H9 (cell line): ENCODE measurements at regions not wholly inside any gene's neighbourhood (a gene's known extent, or its start where the extent isn't known, plus 50 kb on each side); places are given as distances from the start of the nearest gene placed in this dataset.

Experiments used
- DNase-seq: peaks from one replicate; pipeline ENCODE4 v3.0.0-alpha.2; 2017
- H2AFZ ChIP-seq: one replicate; pipeline ENCODE4 v1.6.1; 2013; ENCODE audit warnings: mild to moderate bottlenecking, low read length, control low read depth, moderate library complexity
- H2AK5ac ChIP-seq: 2 replicates; pipeline ENCODE4 v1.6.1; 2013; ENCODE audit warnings: low read length, control low read depth, mixed read lengths; ENCODE audit not compliant: insufficient read length
- H2BK120ac ChIP-seq: one replicate; pipeline ENCODE4 v1.6.1; 2013; ENCODE audit warnings: low read depth, mild to moderate bottlenecking, low read length, control low read depth, inconsistent platforms; ENCODE audit not compliant: poor library complexity, severe bottlenecking
- H2BK12ac ChIP-seq: 2 replicates; pipeline ENCODE4 v1.6.1; 2013; ENCODE audit warnings: low read length, control low read depth, mixed read lengths, low read depth; ENCODE audit not compliant: insufficient read length
- H2BK15ac ChIP-seq: 2 replicates; pipeline ENCODE4 v1.6.1; 2013; ENCODE audit warnings: low read depth, low read length, control low read depth
- H2BK20ac ChIP-seq: one replicate; pipeline ENCODE4 v1.6.1; 2013; ENCODE audit warnings: low read depth, mild to moderate bottlenecking, low read length, control low read depth, inconsistent platforms; ENCODE audit not compliant: poor library complexity, severe bottlenecking
- H2BK5ac ChIP-seq: 2 replicates; pipeline ENCODE4 v1.6.1; 2013; ENCODE audit warnings: low read length, control low read depth, mixed read lengths; ENCODE audit not compliant: insufficient read length
- H3K14ac ChIP-seq: 2 replicates; pipeline ENCODE4 v1.6.1; 2013; ENCODE audit warnings: low read length, control low read depth; ENCODE audit not compliant: insufficient read depth
- H3K18ac ChIP-seq: 2 replicates; pipeline ENCODE4 v1.6.1; 2013; ENCODE audit warnings: low read depth, mild to moderate bottlenecking, mixed read lengths, low read length, control low read depth; ENCODE audit not compliant: insufficient read length
- H3K23ac ChIP-seq: 2 replicates; pipeline ENCODE4 v1.6.1; 2013; ENCODE audit warnings: low read length, control low read depth, mixed read lengths, low read depth; ENCODE audit not compliant: insufficient read length
- H3K23me2 ChIP-seq: 2 replicates; pipeline ENCODE4 v1.6.1; 2013; ENCODE audit warnings: low read depth, mild to moderate bottlenecking, mixed read lengths, low read length, control low read depth; ENCODE audit not compliant: insufficient read length, poor library complexity, severe bottlenecking
- H3K27ac ChIP-seq: 2 replicates; pipeline ENCODE4 v1.5.1; 2013; ENCODE audit warnings: low read length, control low read depth, mixed read lengths, low read depth; ENCODE audit not compliant: insufficient read length
- H3K27me3 ChIP-seq: 2 replicates; pipeline ENCODE4 v1.6.1; 2013; ENCODE audit warnings: low read length, control low read depth, inconsistent platforms; ENCODE audit not compliant: insufficient read depth
- H3K4ac ChIP-seq: 2 replicates; pipeline ENCODE4 v1.6.1; 2013; ENCODE audit warnings: low read depth, mild to moderate bottlenecking, control low read depth, inconsistent platforms, low read length, moderate library complexity
- H3K4me1 ChIP-seq: 2 replicates; pipeline ENCODE4 v1.6.1; 2013; ENCODE audit warnings: low read length, control low read depth, inconsistent platforms; ENCODE audit not compliant: insufficient read depth
- H3K4me2 ChIP-seq: 2 replicates; pipeline ENCODE4 v1.6.1; 2013; ENCODE audit warnings: low read length, control low read depth, mixed read lengths; ENCODE audit not compliant: insufficient read length, insufficient read depth
- H3K56ac ChIP-seq: 2 replicates; pipeline ENCODE4 v1.6.1; 2013; ENCODE audit warnings: low read depth, mild to moderate bottlenecking, mixed read lengths, low read length, control low read depth; ENCODE audit not compliant: insufficient read length
- H3K79me1 ChIP-seq: 2 replicates; pipeline ENCODE4 v1.6.1; 2013; ENCODE audit warnings: low read depth, mild to moderate bottlenecking, moderate library complexity, low read length, control low read depth, inconsistent platforms; ENCODE audit not compliant: insufficient read depth, poor library complexity, severe bottlenecking
- H3K79me2 ChIP-seq: 2 replicates; pipeline ENCODE4 v1.6.1; 2013; ENCODE audit warnings: low read length, control low read depth, inconsistent platforms; ENCODE audit not compliant: insufficient read depth
- H3K9ac ChIP-seq: 2 replicates; pipeline ENCODE4 v1.6.1; 2013; ENCODE audit warnings: low read length, control low read depth, mixed read lengths; ENCODE audit not compliant: insufficient read length; ENCODE audit errors: extremely low read depth
- H3K9me3 ChIP-seq: one replicate; pipeline ENCODE4 v1.6.1; 2013; ENCODE audit warnings: low read depth, low read length, inconsistent platforms; ENCODE audit not compliant: control insufficient read depth
- H3T11ph ChIP-seq: one replicate; pipeline ENCODE4 v1.6.1; 2013; ENCODE audit warnings: mild to moderate bottlenecking, low read length, control low read depth, inconsistent platforms
- H4K20me1 ChIP-seq: one replicate; pipeline ENCODE4 v1.6.1; 2013; ENCODE audit not compliant: control insufficient read depth, insufficient read length, insufficient read depth
- H4K5ac ChIP-seq: 2 replicates; pipeline ENCODE4 v1.6.1; 2013; ENCODE audit warnings: low read depth, mild to moderate bottlenecking, mixed read lengths, low read length, control low read depth; ENCODE audit not compliant: insufficient read length
- H4K8ac ChIP-seq: replicated peaks from 2 replicates; pipeline ENCODE4 v1.6.1; 2013; ENCODE audit warnings: low read length, control low read depth, mixed read lengths, low read depth; ENCODE audit not compliant: insufficient read length
- H4K91ac ChIP-seq: 2 replicates; pipeline ENCODE4 v1.6.1; 2013; ENCODE audit warnings: low read depth, mild to moderate bottlenecking, moderate library complexity, mixed read lengths, low read length, control low read depth; ENCODE audit not compliant: insufficient read length
- H3K27ac Mint-ChIP-seq, 3 experiments: 2 replicates in 2 of 3; 3 replicates in 1 of 3; pipeline ENCODE4 v1.8.0; 2020 to 2021; ENCODE audit warnings: mixed read lengths in 3 of 3, mild to moderate bottlenecking in 1 of 3, moderate library complexity in 1 of 3
- H3K27me3 Mint-ChIP-seq: 2 replicates; pipeline ENCODE4 v1.8.0; 2021; ENCODE audit warnings: low read depth, mild to moderate bottlenecking, moderate library complexity, mixed read lengths
- H3K36me3 Mint-ChIP-seq, 3 experiments: 2 replicates in 2 of 3; 3 replicates in 1 of 3; pipeline ENCODE4 v1.8.0; 2020 to 2021; ENCODE audit warnings: low read depth in 3 of 3, mixed read lengths in 3 of 3; ENCODE audit not compliant: insufficient read depth in 1 of 3
- H3K4me1 Mint-ChIP-seq, 2 experiments: 2 replicates each; pipeline ENCODE4 v1.8.0; 2020; ENCODE audit warnings: mixed read lengths in 2 of 2
- H3K4me3 Mint-ChIP-seq, 2 experiments: 2 replicates in 1 of 2; 3 replicates in 1 of 2; pipeline ENCODE4 v1.8.0; 2020 to 2021; ENCODE audit warnings: mild to moderate bottlenecking in 2 of 2, mixed read lengths in 2 of 2, moderate library complexity in 1 of 2
- H3K9me3 Mint-ChIP-seq, 2 experiments: 2 replicates in 1 of 2; 3 replicates in 1 of 2; pipeline ENCODE4 v1.8.0; 2020; ENCODE audit warnings: mild to moderate bottlenecking in 2 of 2, mixed read lengths in 2 of 2, moderate library complexity in 1 of 2
- whole genome bisulfite sequencing: extraction: QIAGEN DNeasy Blood & Tissue Kit; methylation state at CpG from one replicate; pipeline ENCODE4 v1.1.7; 2013; ENCODE audit warnings: missing lambda C conversion rate, low lambda C conversion rate, mixed read lengths; ENCODE audit not compliant: insufficient read length; ENCODE audit errors: extremely low coverage; 5-methylcytosine and 5-hydroxymethylcytosine counted together
- TF ChIP-seq, protein P1 (sequence below): fragments of 200-600 bp; sonication (generic); conservative IDR thresholded peaks from 3 replicates; pipeline ENCODE4 v1.8.0; 2021; ENCODE audit warnings: antibody characterized with exemption, mild to moderate bottlenecking

DNA sequence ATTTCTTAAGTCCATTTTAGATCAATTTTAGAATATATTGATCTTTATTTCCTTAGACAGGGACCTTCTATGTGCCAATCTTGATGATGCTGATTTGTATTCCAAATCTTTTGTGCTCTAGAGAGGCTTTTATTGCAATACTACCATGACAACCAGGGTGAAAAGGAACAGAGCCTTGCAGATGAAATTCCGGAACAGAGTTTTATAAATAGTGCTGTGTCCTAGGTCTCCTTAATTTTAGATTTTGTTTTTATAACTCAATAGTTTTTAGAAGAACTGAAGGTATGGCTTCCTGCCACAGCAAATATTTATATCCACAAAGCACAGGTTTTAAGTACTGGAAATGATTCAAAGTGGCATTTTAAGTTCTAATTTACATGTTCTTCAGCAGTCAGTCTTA lies 160.2 kb downstream of the PMAIP1 start:
- H2BK120ac ChIP-seq = no peak overlapping the region
- H2BK15ac ChIP-seq = no peak overlapping the region
- no peak overlapping the region for H2BK20ac ChIP-seq
- Mint-ChIP-seq H3K4me1 (peaks cover 0 to 2% of the 10 kb centered on the region in 2 experiments; a peak in 1 of 4 replicates), H3K27me3 (no peaks in the 10 kb centered on the region), H3K27ac (no peak overlapping the region), H3K9me3 (peaks cover 7 to 23% of the 10 kb centered on the region in 2 experiments; a peak in 4 of 5 replicates), H3K4me3 (no peak overlapping the region), H3K36me3 (peaks cover 3 to 18% (median 6%) of the 10 kb centered on the region in 3 experiments)
- H3K9ac ChIP-seq = no peak overlapping the region
- no peak overlapping the region for H3K56ac ChIP-seq
- H3K27me3 ChIP-seq = no peaks in the 10 kb centered on the region
- WGBS = no CpG with 5 or more reads among the region's 1 CpG
- H4K20me1 ChIP-seq = no peaks in the 10 kb centered on the region
- H3K4ac ChIP-seq = no peak overlapping the region
- H3K79me1 ChIP-seq = no peaks in the 10 kb centered on the region
- no peak for DNase-seq
- H3K14ac ChIP-seq = no peak overlapping the region
- H3K23me2 ChIP-seq = no peaks in the 10 kb centered on the region
- no peak overlapping the region for H3K23ac ChIP-seq
- H2AFZ ChIP-seq = no peak overlapping the region
- H2BK5ac ChIP-seq = no peak overlapping the region
- no peak overlapping the region for H3K27ac ChIP-seq
- no peak overlapping the region for H3K4me2 ChIP-seq
- no peak overlapping the region for H4K8ac ChIP-seq
- H2BK12ac ChIP-seq = no peak overlapping the region
- no peak overlapping the region for H4K5ac ChIP-seq
- H3K4me1 ChIP-seq = no peaks in the 10 kb centered on the region
- no peak overlapping the region for H3T11ph ChIP-seq
- H3K18ac ChIP-seq = no peak overlapping the region
- TF ChIP-seq, protein P1, sequence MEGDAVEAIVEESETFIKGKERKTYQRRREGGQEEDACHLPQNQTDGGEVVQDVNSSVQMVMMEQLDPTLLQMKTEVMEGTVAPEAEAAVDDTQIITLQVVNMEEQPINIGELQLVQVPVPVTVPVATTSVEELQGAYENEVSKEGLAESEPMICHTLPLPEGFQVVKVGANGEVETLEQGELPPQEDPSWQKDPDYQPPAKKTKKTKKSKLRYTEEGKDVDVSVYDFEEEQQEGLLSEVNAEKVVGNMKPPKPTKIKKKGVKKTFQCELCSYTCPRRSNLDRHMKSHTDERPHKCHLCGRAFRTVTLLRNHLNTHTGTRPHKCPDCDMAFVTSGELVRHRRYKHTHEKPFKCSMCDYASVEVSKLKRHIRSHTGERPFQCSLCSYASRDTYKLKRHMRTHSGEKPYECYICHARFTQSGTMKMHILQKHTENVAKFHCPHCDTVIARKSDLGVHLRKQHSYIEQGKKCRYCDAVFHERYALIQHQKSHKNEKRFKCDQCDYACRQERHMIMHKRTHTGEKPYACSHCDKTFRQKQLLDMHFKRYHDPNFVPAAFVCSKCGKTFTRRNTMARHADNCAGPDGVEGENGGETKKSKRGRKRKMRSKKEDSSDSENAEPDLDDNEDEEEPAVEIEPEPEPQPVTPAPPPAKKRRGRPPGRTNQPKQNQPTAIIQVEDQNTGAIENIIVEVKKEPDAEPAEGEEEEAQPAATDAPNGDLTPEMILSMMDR = no peak
- no peaks in the 10 kb centered on the region for H3K79me2 ChIP-seq
- no peak overlapping the region for H2AK5ac ChIP-seq
- H3K9me3 ChIP-seq = no peaks in the 10 kb centered on the region
- H4K91ac ChIP-seq = no peak overlapping the region
